Fibroblast of skin of left quadriceps (primary cell): ENCODE measurements at regions not wholly inside any gene's neighbourhood (a gene's known extent, or its start where the extent isn't known, plus 50 kb on each side); places are given as distances from the start of the nearest gene placed in this dataset.

Experiments used
- DNase-seq, 2 experiments: peaks; one replicate each; pipeline ENCODE4 v3.0.0-alpha.2; 2013; ENCODE audit warnings: low read depth in 2 of 2

GRCh38 chr14:25101276-25101675 is 51.3 kb upstream of the STXBP6 start:
- DNase-seq, result no peak
